Lower leg skin (tissue), 4 donors: ENCODE measurements at regions not wholly inside any gene's neighbourhood (a gene's known extent, or its start where the extent isn't known, plus 50 kb on each side); places are given as distances from the start of the nearest gene placed in this dataset.

Experiments used
- DNase-seq, 2 donors: peaks; one replicate each; pipeline ENCODE4 v3.0.0-alpha.2; 2019; ENCODE audit warnings: low spot score in 2 of 2
- H3K4me3 ChIP-seq: fragments of 200-600 bp; sonication (generic); 2 replicates; pipeline ENCODE4 v1.5.1; 2017; ENCODE audit warnings: mild to moderate bottlenecking, low read depth; ENCODE audit not compliant: poor library complexity, severe bottlenecking
- CTCF ChIP-seq, 3 donors: fragments of 450-650 bp; IDR thresholded peaks; one replicate each; pipeline ENCODE4 v1.5.1; 2016; ENCODE audit warnings: antibody characterized with exemption in 3 of 3, mild to moderate bottlenecking in 3 of 3, moderate library complexity in 2 of 3
- POLR2A ChIP-seq, 2 donors: fragments of 450-650 bp; IDR thresholded peaks; one replicate each; pipeline ENCODE4 v1.6.1; 2016 to 2017; ENCODE audit warnings: antibody characterized with exemption in 2 of 2, mild to moderate bottlenecking in 1 of 2, moderate library complexity in 1 of 2
- WGBS, 2 donors: methylation state at CpG; one replicate each; pipeline ENCODE4 v1.1.5; 2018; 5-methylcytosine and 5-hydroxymethylcytosine counted together
- intact Hi-C: fragments of 100-400 bp; cut with DNase I; formaldehyde crosslinking; loops from one replicate; pipeline ENCODE4 v1.15.0; 2023; ENCODE audit warnings: low total_unique reads

GRCh38 chr6:113331021-113331420, 526.1 kb upstream of the MARCKS start:
- H3K4me3 ChIP-seq = no peak overlapping the region
- intact Hi-C loops = no loop called here
- no peak for DNase-seq
- TF ChIP-seq CTCF (IDR thresholded peaks at IDR 0.05) (no peak), POLR2A (IDR thresholded peaks at IDR 0.05) (no peak)

GRCh38 chr6:113338644-113339043, 518.5 kb upstream of the MARCKS start:
- TF ChIP-seq CTCF (IDR thresholded peaks at IDR 0.05) (no peak), POLR2A (IDR thresholded peaks at IDR 0.05) (no peak)
- intact Hi-C loops = no loop called here
- H3K4me3 ChIP-seq = no peak overlapping the region
- DNase-seq = no peak

- H3K4me3 ChIP-seq = no peak overlapping the region
- TF ChIP-seq CTCF (IDR thresholded peaks at IDR 0.05) (no peak), POLR2A (IDR thresholded peaks at IDR 0.05) (no peak)
- DNase-seq = no peak
- intact Hi-C loops = no loop called here
These were observed 517.9 kb upstream of the MARCKS start for GRCh38 chr6:113339209-113339608.

- TF ChIP-seq POLR2A (IDR thresholded peaks at IDR 0.05) = no peak
- TF ChIP-seq CTCF (IDR thresholded peaks at IDR 0.05) = no peak
- intact Hi-C loops = no loop called here
- no peak overlapping the region for H3K4me3 ChIP-seq
- 96% methylated on average over 4 of the region's 4 CpGs for WGBS, 2 donors
- no peak for DNase-seq
These were observed 516.8 kb upstream of the MARCKS start for GRCh38 chr6:113340371-113340770.

GRCh38 chr6:113343940-113344339, 513.2 kb upstream of the MARCKS start:
- no peak overlapping the region for H3K4me3 ChIP-seq
- 0% methylated on average over 1 of the region's 1 CpG for WGBS, 2 donors
- TF ChIP-seq POLR2A (IDR thresholded peaks at IDR 0.05) (no peak), CTCF (IDR thresholded peaks at IDR 0.05) (no peak)
- DNase-seq = no peak
- intact Hi-C loops = no loop called here

- 82 to 86% methylated on average over 2 of the region's 2 CpGs for WGBS, 2 donors
- TF ChIP-seq CTCF (IDR thresholded peaks at IDR 0.05) = no peak
- no peak for TF ChIP-seq POLR2A (IDR thresholded peaks at IDR 0.05)
- no peak overlapping the region for H3K4me3 ChIP-seq
- DNase-seq = no peak
- intact Hi-C loops = no loop called here
These were observed 512.2 kb upstream of the MARCKS start for GRCh38 chr6:113344969-113345368.
